D721Med (cell line): ENCODE measurements at regions not wholly inside any gene's neighbourhood (a gene's known extent, or its start where the extent isn't known, plus 50 kb on each side); places are given as distances from the start of the nearest gene placed in this dataset.

ENCODE experiments used
- DNase-seq: peaks from one replicate; pipeline ENCODE4 v3.0.0; 2011; ENCODE audit warnings: low spot score; ENCODE audit not compliant: insufficient read length
- FAIRE-seq: peaks from 2 replicates; lab custom pipeline; 2011; peaks lifted over from hg19 to GRCh38; lab: Jason Lieb, UNC
- TF ChIP-seq, protein P1 (sequence below): IDR thresholded peaks from 2 replicates; pipeline ENCODE4 v1.5.1; 2012; ENCODE audit warnings: mild to moderate bottlenecking, control low read depth; ENCODE audit not compliant: insufficient read depth; ENCODE audit errors: missing control alignments

GRCh38 chr2:65482971-65483370, 50.6 kb upstream of the SPRED2 start:
- TF ChIP-seq, protein P1, sequence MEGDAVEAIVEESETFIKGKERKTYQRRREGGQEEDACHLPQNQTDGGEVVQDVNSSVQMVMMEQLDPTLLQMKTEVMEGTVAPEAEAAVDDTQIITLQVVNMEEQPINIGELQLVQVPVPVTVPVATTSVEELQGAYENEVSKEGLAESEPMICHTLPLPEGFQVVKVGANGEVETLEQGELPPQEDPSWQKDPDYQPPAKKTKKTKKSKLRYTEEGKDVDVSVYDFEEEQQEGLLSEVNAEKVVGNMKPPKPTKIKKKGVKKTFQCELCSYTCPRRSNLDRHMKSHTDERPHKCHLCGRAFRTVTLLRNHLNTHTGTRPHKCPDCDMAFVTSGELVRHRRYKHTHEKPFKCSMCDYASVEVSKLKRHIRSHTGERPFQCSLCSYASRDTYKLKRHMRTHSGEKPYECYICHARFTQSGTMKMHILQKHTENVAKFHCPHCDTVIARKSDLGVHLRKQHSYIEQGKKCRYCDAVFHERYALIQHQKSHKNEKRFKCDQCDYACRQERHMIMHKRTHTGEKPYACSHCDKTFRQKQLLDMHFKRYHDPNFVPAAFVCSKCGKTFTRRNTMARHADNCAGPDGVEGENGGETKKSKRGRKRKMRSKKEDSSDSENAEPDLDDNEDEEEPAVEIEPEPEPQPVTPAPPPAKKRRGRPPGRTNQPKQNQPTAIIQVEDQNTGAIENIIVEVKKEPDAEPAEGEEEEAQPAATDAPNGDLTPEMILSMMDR = no peak
- FAIRE-seq (no peak), DNase-seq (no peak)
